Trophoblast cell (in vitro differentiated cells and primary cell): ENCODE measurements at regions not wholly inside any gene's neighbourhood (a gene's known extent, or its start where the extent isn't known, plus 50 kb on each side); places are given as distances from the start of the nearest gene placed in this dataset.

Experiments used
- DNase-seq, 2 donors: peaks; one replicate each; pipeline ENCODE4 v3.0.0-alpha.2; 2016
- H2AFZ ChIP-seq: 2 replicates; pipeline ENCODE4 v1.6.1; 2013; ENCODE audit warnings: low read length, moderate library complexity, mild to moderate bottlenecking; ENCODE audit not compliant: insufficient read depth, poor library complexity
- H2AK5ac ChIP-seq: 2 replicates; pipeline ENCODE4 v1.6.1; 2013; ENCODE audit warnings: mild to moderate bottlenecking, low read length
- H2BK120ac ChIP-seq: 2 replicates; pipeline ENCODE4 v1.6.1; 2013; ENCODE audit warnings: low read length, mild to moderate bottlenecking, moderate library complexity; ENCODE audit not compliant: insufficient read depth, poor library complexity
- H2BK12ac ChIP-seq: 2 replicates; pipeline ENCODE4 v1.6.1; 2013; ENCODE audit warnings: mild to moderate bottlenecking, low read length, moderate library complexity
- H2BK5ac ChIP-seq: 2 replicates; pipeline ENCODE4 v1.6.1; 2013; ENCODE audit warnings: low read length, low read depth, moderate library complexity, mild to moderate bottlenecking; ENCODE audit not compliant: poor library complexity
- H3K14ac ChIP-seq: 2 replicates; pipeline ENCODE4 v1.6.1; 2013; ENCODE audit warnings: mild to moderate bottlenecking, low read length
- H3K18ac ChIP-seq: 2 replicates; pipeline ENCODE4 v1.6.1; 2013; ENCODE audit warnings: mild to moderate bottlenecking, low read length
- H3K23ac ChIP-seq: 2 replicates; pipeline ENCODE4 v1.6.1; 2013; ENCODE audit warnings: low read length
- H3K27ac ChIP-seq: 2 replicates; pipeline ENCODE4 v1.5.1; 2013; ENCODE audit warnings: low read depth, mild to moderate bottlenecking, inconsistent platforms, low read length, moderate library complexity
- H3K27me3 ChIP-seq: 2 replicates; pipeline ENCODE4 v1.6.1; 2013; ENCODE audit warnings: inconsistent platforms, mild to moderate bottlenecking, low read length, moderate library complexity; ENCODE audit not compliant: insufficient read depth
- H3K36me3 ChIP-seq, 2 experiments: 1 replicate in 1 of 2; 2 replicates in 1 of 2; pipeline ENCODE4 v1.6.1; 2013; ENCODE audit warnings: low read length in 2 of 2, mild to moderate bottlenecking in 2 of 2, moderate library complexity in 1 of 2; ENCODE audit not compliant: insufficient read depth in 2 of 2, control insufficient read depth in 1 of 2
- H3K4ac ChIP-seq: 2 replicates; pipeline ENCODE4 v1.6.1; 2013; ENCODE audit warnings: low read depth, mild to moderate bottlenecking, low read length, moderate library complexity
- H3K4me1 ChIP-seq, 2 experiments: 1 replicate in 1 of 2; 2 replicates in 1 of 2; pipeline ENCODE4 v1.6.1; 2013; ENCODE audit warnings: low read length in 2 of 2, mild to moderate bottlenecking in 2 of 2, moderate library complexity in 1 of 2; ENCODE audit not compliant: insufficient read depth in 2 of 2, control insufficient read depth in 1 of 2
- H3K4me2 ChIP-seq: 2 replicates; pipeline ENCODE4 v1.6.1; 2013; ENCODE audit warnings: inconsistent platforms, mild to moderate bottlenecking, low read length, moderate library complexity
- H3K4me3 ChIP-seq: 2 replicates; pipeline ENCODE4 v1.5.1; 2013; ENCODE audit warnings: mild to moderate bottlenecking, low read depth, low read length, inconsistent platforms
- H3K79me1 ChIP-seq: one replicate; pipeline ENCODE4 v1.6.1; 2013; ENCODE audit warnings: low read length
- H3K79me2 ChIP-seq: 2 replicates; pipeline ENCODE4 v1.6.1; 2013; ENCODE audit warnings: low read length, mild to moderate bottlenecking; ENCODE audit not compliant: control insufficient read depth, insufficient read depth, poor library complexity
- H3K9ac ChIP-seq: 2 replicates; pipeline ENCODE4 v1.6.1; 2013; ENCODE audit warnings: mild to moderate bottlenecking, low read length
- H3K9me3 ChIP-seq: 2 replicates; pipeline ENCODE4 v1.6.1; 2013; ENCODE audit warnings: low read depth, mild to moderate bottlenecking, control low read depth, inconsistent platforms, low read length; ENCODE audit not compliant: insufficient read depth
- H4K12ac ChIP-seq: 2 replicates; pipeline ENCODE4 v1.6.1; 2013; ENCODE audit warnings: low read depth, mild to moderate bottlenecking, low read length, moderate library complexity
- H4K8ac ChIP-seq: 2 replicates; pipeline ENCODE4 v1.6.1; 2013; ENCODE audit warnings: low read depth, mild to moderate bottlenecking, low read length, moderate library complexity
- H4K91ac ChIP-seq: one replicate; pipeline ENCODE4 v1.6.1; 2013; ENCODE audit warnings: low read depth, mild to moderate bottlenecking, low read length, moderate library complexity
- WGBS: extraction: QIAGEN DNeasy Blood & Tissue Kit; methylation state at CpG from one replicate; pipeline ENCODE4 v1.1.7; 2013; ENCODE audit warnings: missing lambda C conversion rate; ENCODE audit not compliant: insufficient read length, insufficient coverage; ENCODE audit errors: extremely low coverage; 5-methylcytosine and 5-hydroxymethylcytosine counted together

DNA sequence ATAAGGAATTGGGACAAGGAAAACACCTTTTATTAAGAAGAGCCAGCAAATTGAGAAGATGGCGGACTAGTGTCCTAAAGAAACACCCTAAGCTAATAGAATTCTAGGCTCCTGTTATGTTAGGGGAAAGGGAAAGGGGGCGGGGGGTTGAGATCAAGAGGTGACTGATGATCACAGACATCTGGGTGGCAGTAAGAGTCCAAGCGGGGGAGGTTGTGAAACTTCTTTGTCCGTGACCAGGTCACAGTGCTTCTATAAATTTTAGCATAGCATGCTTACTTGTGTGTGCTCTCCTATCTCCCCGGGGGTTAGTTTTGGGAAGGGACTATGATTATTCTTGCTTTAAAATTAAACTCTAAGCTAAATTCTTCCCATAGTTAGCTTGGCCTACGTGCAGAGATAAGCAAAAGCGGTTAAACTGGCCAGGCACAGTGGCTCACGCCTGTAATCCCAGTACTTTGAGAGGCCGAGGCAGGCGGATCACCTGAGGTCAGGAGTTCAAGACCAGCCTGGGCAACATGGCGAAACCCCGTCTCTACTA is 262.1 kb downstream of the SKIDA1 start:
- H2AK5ac ChIP-seq = no peak overlapping the region
- H2BK5ac ChIP-seq = no peak overlapping the region
- H3K4me1 ChIP-seq = peaks cover 0 to 5% of the 10 kb centered on the region in 2 experiments
- no peak overlapping the region for H4K91ac ChIP-seq
- no peaks in the 10 kb centered on the region for H3K9me3 ChIP-seq
- no peak overlapping the region for H3K9ac ChIP-seq
- no peak overlapping the region for H4K8ac ChIP-seq
- no peak overlapping the region for H3K18ac ChIP-seq
- no peaks in the 10 kb centered on the region for H3K79me2 ChIP-seq
- H3K4ac ChIP-seq = no peak overlapping the region
- H3K23ac ChIP-seq = no peak overlapping the region
- no peaks in the 10 kb centered on the region for H3K79me1 ChIP-seq
- no peak overlapping the region for H2BK12ac ChIP-seq
- H3K4me2 ChIP-seq = no peak overlapping the region
- H3K27ac ChIP-seq = no peak overlapping the region
- no peak overlapping the region for H3K4me3 ChIP-seq
- no peak overlapping the region for H3K14ac ChIP-seq
- no peaks in the 10 kb centered on the region for H3K36me3 ChIP-seq
- H2BK120ac ChIP-seq = no peak overlapping the region
- peak; percentile 86 to 93 for DNase-seq
- no peak overlapping the region for H4K12ac ChIP-seq
- no CpG with 5 or more reads among the region's 12 CpGs for WGBS
- H2AFZ ChIP-seq = no peak overlapping the region
- no peaks in the 10 kb centered on the region for H3K27me3 ChIP-seq

DNA sequence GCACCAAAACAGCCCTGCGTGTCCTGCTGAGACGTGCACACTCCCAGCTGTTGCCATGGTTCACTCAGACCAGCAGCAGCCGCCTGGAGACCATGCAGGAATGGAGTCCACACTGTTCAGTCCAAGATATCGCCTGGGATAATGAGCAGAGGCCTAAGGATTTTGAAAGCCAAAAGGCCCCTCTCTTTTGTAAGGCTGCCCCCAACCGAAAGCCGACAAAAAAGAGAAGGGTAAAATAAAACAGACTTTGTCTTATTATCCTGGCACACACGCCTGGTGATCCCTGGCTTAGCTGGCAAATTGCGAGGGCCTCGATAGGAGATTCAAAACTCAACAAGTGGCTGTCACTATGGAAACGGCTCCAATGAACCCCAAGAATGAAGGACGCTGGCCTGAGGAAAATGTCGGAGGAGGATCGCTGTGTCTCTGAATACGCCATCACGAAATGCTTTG is 263.6 kb downstream of the SKIDA1 start:
- Histone ChIP-seq H2BK120ac (no peak overlapping the region), H2BK5ac (no peak overlapping the region), H3K36me3 (no peaks in the 10 kb centered on the region), H3K18ac (no peak overlapping the region), H3K79me2 (no peaks in the 10 kb centered on the region), H2AFZ (no peak overlapping the region), H2AK5ac (no peak overlapping the region), H3K27ac (no peak overlapping the region), H2BK12ac (no peak overlapping the region), H3K4ac (no peak overlapping the region), H3K23ac (no peak overlapping the region), H3K9ac (no peak overlapping the region), H3K4me3 (no peak overlapping the region), H4K8ac (no peak overlapping the region), H3K9me3 (no peaks in the 10 kb centered on the region), H3K4me1 (peaks cover 0 to 5% of the 10 kb centered on the region in 2 experiments), H4K91ac (no peak overlapping the region), H3K14ac (no peak overlapping the region), H3K27me3 (no peaks in the 10 kb centered on the region), H3K4me2 (no peak overlapping the region), H3K79me1 (no peaks in the 10 kb centered on the region), H4K12ac (no peak overlapping the region)
- WGBS = no CpG with 5 or more reads among the region's 15 CpGs
- no peak for DNase-seq

DNA sequence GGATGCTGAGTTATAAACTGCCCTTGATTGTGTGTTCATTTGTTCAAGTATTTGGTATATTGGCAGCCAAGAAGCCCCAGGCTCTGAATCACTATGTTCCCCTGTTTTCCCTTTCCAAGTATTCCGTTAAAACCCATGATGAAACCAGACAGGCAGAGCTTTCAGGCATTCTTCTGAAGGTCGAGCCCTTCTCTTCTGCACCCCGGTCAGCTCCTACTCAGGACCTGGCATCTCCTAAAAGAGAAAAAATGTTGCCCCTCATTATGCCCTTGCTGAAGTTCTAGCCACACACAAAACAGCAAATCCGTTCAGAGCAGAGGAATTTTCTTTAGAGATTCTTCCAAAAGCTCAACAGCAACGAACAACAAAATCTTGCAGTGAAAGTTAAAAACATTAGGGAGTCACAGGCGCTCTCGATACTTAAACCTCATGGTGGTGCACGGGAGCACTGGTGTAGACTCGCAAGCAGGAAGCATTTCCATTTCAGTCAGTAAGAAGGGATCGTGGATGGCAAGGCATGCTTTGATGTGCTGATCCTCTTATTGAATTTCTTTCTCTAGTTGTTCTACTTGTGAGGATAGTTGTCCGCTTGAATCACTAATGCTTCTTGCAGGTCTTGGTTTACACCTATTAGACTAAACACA is 264.9 kb downstream of the SKIDA1 start:
- no peak overlapping the region for H2BK12ac ChIP-seq
- H3K14ac ChIP-seq = no peak overlapping the region
- no peak overlapping the region for H2BK120ac ChIP-seq
- H2AFZ ChIP-seq = no peak overlapping the region
- no CpG with 5 or more reads among the region's 11 CpGs for WGBS
- H2AK5ac ChIP-seq = no peak overlapping the region
- H3K27ac ChIP-seq = no peak overlapping the region
- no peak overlapping the region for H4K12ac ChIP-seq
- H3K4me2 ChIP-seq = no peak overlapping the region
- no peak overlapping the region for H3K18ac ChIP-seq
- no peak overlapping the region for H2BK5ac ChIP-seq
- no peaks in the 10 kb centered on the region for H3K79me2 ChIP-seq
- peaks cover 0 to 5% of the 10 kb centered on the region in 2 experiments for H3K4me1 ChIP-seq
- H3K23ac ChIP-seq = no peak overlapping the region
- H3K4me3 ChIP-seq = no peak overlapping the region
- no peaks in the 10 kb centered on the region for H3K9me3 ChIP-seq
- H4K91ac ChIP-seq = no peak overlapping the region
- H3K27me3 ChIP-seq = no peaks in the 10 kb centered on the region
- H3K4ac ChIP-seq = no peak overlapping the region
- H3K9ac ChIP-seq = no peak overlapping the region
- no peak for DNase-seq
- H4K8ac ChIP-seq = no peak overlapping the region
- H3K36me3 ChIP-seq = no peaks in the 10 kb centered on the region
- no peaks in the 10 kb centered on the region for H3K79me1 ChIP-seq

DNA sequence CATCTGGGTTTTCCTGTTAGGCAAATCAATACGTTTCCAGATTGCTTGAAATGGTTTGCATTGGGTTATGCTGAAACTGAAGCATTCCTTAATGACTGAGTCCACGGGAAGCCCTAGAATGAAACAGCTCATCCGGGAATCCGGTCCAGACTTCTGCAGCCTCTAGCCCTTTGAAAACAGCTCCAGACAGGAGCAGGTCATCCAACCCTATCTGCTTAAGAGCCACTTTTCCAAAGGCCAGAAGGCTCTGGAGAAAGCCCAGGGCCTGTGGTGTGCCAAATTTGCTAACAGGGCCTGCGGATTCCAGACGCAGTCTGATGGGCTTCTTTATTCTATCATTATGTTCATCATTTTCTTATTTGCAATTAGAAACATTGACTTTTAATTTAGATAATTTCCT is 265.4 kb downstream of the SKIDA1 start:
- H4K8ac ChIP-seq = no peak overlapping the region
- no CpG with 5 or more reads among the region's 6 CpGs for WGBS
- H2AK5ac ChIP-seq = no peak overlapping the region

More for the DNA sequence above, 265.4 kb downstream of the SKIDA1 start:
- no peak overlapping the region for H3K14ac ChIP-seq
- no peaks in the 10 kb centered on the region for H3K79me1 ChIP-seq
- no peak overlapping the region for H3K4me3 ChIP-seq
- peaks cover 0 to 5% of the 10 kb centered on the region in 2 experiments for H3K4me1 ChIP-seq
- H3K27ac ChIP-seq = no peak overlapping the region
- peak; percentile 25 to 37 for DNase-seq
- no peak overlapping the region for H3K9ac ChIP-seq
- H3K4ac ChIP-seq = no peak overlapping the region
- no peaks in the 10 kb centered on the region for H3K79me2 ChIP-seq
- no peak overlapping the region for H2BK12ac ChIP-seq
- H3K4me2 ChIP-seq = no peak overlapping the region
- no peak overlapping the region for H3K18ac ChIP-seq
- H3K27me3 ChIP-seq = no peaks in the 10 kb centered on the region
- H3K9me3 ChIP-seq = no peaks in the 10 kb centered on the region
- no peak overlapping the region for H4K12ac ChIP-seq
- no peaks in the 10 kb centered on the region for H3K36me3 ChIP-seq
- no peak overlapping the region for H2BK120ac ChIP-seq
- no peak overlapping the region for H2AFZ ChIP-seq
- H4K91ac ChIP-seq = no peak overlapping the region
- no peak overlapping the region for H2BK5ac ChIP-seq
- H3K23ac ChIP-seq = no peak overlapping the region
